HepG2 (cell line): ENCODE measurements at regions not wholly inside any gene's neighbourhood (a gene's known extent, or its start where the extent isn't known, plus 50 kb on each side); places are given as distances from the start of the nearest gene placed in this dataset.

Source experiments
- ATAC-seq: fragments of 200-7000 bp; cut with Tn5 transposase; 3 replicates; pipeline ENCODE4 v1.9.1; 2020; ENCODE audit warnings: mild to moderate bottlenecking, moderate library complexity
- BruUV-seq: library from RNA; stranded (reverse); fragments of 400-500 nt; replicated peaks from 2 replicates; lab custom pipeline; 2021; lab: Mats Ljungman, UMichigan
- CTCF ChIA-PET: fragments of 300-600 bp; formaldehyde crosslinking; extraction: SDS; loops from one replicate; lab custom pipeline; 2021; ENCODE audit warnings: low total read pairs, inconsistent platforms, low intra/inter-chr PET ratio; lab: Yijun Ruan, JAX
- POLR2A ChIA-PET: fragments of 350-600 bp; sonication (Branson Sonifier 250); formaldehyde crosslinking; loops from one replicate; lab custom pipeline; 2020; ENCODE audit warnings: antibody characterized with exemption, inconsistent platforms; lab: Yijun Ruan, JAX
- DNase-seq: peaks from one replicate; pipeline ENCODE4 v3.0.0-alpha.2; 2015; ENCODE audit warnings: low spot score
- FAIRE-seq: peaks from 3 replicates; lab custom pipeline; 2011; peaks lifted over from hg19 to GRCh38; lab: Jason Lieb, UNC
- H2AFZ ChIP-seq: one replicate; pipeline ENCODE4 v1.6.1; 2011; ENCODE audit warnings: low read length, inconsistent platforms
- H3K27ac ChIP-seq: fragments of 300-600 bp; 3 replicates; pipeline ENCODE4 v1.8.0; 2011; ENCODE audit warnings: mixed run types, mild to moderate bottlenecking, mixed read lengths, low read length, inconsistent platforms; ENCODE audit not compliant: insufficient read depth; ENCODE audit errors: extremely low read length
- H3K27me3 ChIP-seq, 2 experiments: fragments of 200-600 bp in 1 of 2; 2 replicates in 1 of 2; 3 replicates in 1 of 2; pipeline versions ENCODE4 v1.6.0 to v1.8.0; 2011; ENCODE audit warnings: low read length in 2 of 2, mild to moderate bottlenecking in 2 of 2, moderate library complexity in 2 of 2, inconsistent platforms in 1 of 2; ENCODE audit not compliant: insufficient read depth in 2 of 2, control insufficient read depth in 1 of 2
- H3K36me3 ChIP-seq, 2 experiments: fragments of 200-600 bp in 1 of 2; replicated peaks in 1 of 2; 2 replicates in 1 of 2; 3 replicates in 1 of 2; pipeline versions ENCODE4 v1.5.1 to v1.8.0; 2011; ENCODE audit warnings: low read length in 2 of 2, inconsistent platforms in 1 of 2; ENCODE audit not compliant: insufficient read depth in 2 of 2, control insufficient read depth in 1 of 2
- H3K4me1 ChIP-seq: 2 replicates; pipeline ENCODE4 v1.5.1; 2012; ENCODE audit warnings: low read length, inconsistent platforms; ENCODE audit not compliant: insufficient read depth
- H3K4me2 ChIP-seq: 2 replicates; pipeline ENCODE4 v1.6.0; 2011; ENCODE audit warnings: low read depth, low read length, inconsistent platforms
- H3K4me3 ChIP-seq, 3 experiments: fragments of 200-600 bp in 1 of 3; sonication (generic), shearing (Covaris generic) in 1 of 3; replicated peaks in 1 of 3; 2 replicates each; pipeline ENCODE4 v1.5.1; 2011 to 2016; ENCODE audit warnings: low read length in 3 of 3, inconsistent platforms in 2 of 3, low read depth in 2 of 3, mild to moderate bottlenecking in 2 of 3, control low read depth in 1 of 3, mixed read lengths in 1 of 3; ENCODE audit not compliant: insufficient read depth in 1 of 3
- H3K79me2 ChIP-seq: one replicate; pipeline ENCODE4 v1.6.1; 2011; ENCODE audit warnings: low read length, inconsistent platforms; ENCODE audit not compliant: insufficient read depth
- H3K9ac ChIP-seq: 2 replicates; pipeline ENCODE4 v1.6.0; 2011; ENCODE audit warnings: mild to moderate bottlenecking, low read depth, low read length, inconsistent platforms; ENCODE audit not compliant: insufficient read depth
- H3K9me3 ChIP-seq: 2 replicates; pipeline ENCODE4 v1.5.1; 2012; ENCODE audit warnings: mild to moderate bottlenecking, low read length
- H4K20me1 ChIP-seq: 2 replicates; pipeline ENCODE4 v1.6.0; 2011; ENCODE audit warnings: inconsistent platforms, mild to moderate bottlenecking, low read length, moderate library complexity; ENCODE audit not compliant: insufficient read depth
- BRD4 ChIP-seq: sonication (generic); formaldehyde crosslinking; IDR thresholded peaks from 2 replicates; pipeline ENCODE4 v1.4.0; 2020; ENCODE audit warnings: missing genetic modification reagents
- DMAP1 ChIP-seq: IDR thresholded peaks from 2 replicates; pipeline ENCODE4 v1.6.1; 2016
- HOXA5 ChIP-seq: sonication (generic); formaldehyde crosslinking; IDR thresholded peaks from 2 replicates; pipeline ENCODE4 v1.4.0; 2020; ENCODE audit warnings: missing genetic modification reagents
- KLF9 ChIP-seq: IDR thresholded peaks from 2 replicates; pipeline ENCODE4 v1.6.1; 2016; ENCODE audit warnings: low read depth
- TAF1 ChIP-seq: sonication (generic); formaldehyde crosslinking; IDR thresholded peaks from 2 replicates; pipeline ENCODE4 v1.4.0; 2020; ENCODE audit warnings: missing genetic modification reagents
- TEAD3 ChIP-seq: optimal IDR thresholded peaks from 2 replicates; pipeline ENCODE3; 2016; ENCODE audit warnings: borderline replicate concordance
- ZKSCAN8 ChIP-seq: IDR thresholded peaks from 2 replicates; pipeline ENCODE4 v1.6.1; 2016; ENCODE audit warnings: borderline replicate concordance, missing genetic modification reagents, missing compliant biosample characterization
- ZNF83 ChIP-seq: sonication (generic); formaldehyde crosslinking; IDR thresholded peaks from 2 replicates; pipeline ENCODE4 v1.4.0; 2020; ENCODE audit warnings: missing genetic modification reagents, mild to moderate bottlenecking, borderline replicate concordance
- in situ Hi-C: cut with HindIII; loops from 2 replicates; pipeline ENCODE4 v1.10.0; 2017; ENCODE audit warnings: low pct_unique_long_range_greater_than_20kb; ENCODE audit not compliant: extremely low pct_ligation_motif_present
- intact Hi-C: fragments of 100-400 bp; cut with micrococcal nuclease; formaldehyde crosslinking; loops from one replicate; pipeline ENCODE4 v1.10.0; 2022; ENCODE audit not compliant: unreplicated experiment
- TF ChIP-seq, protein P1 (sequence below): sonication (generic); formaldehyde crosslinking; IDR thresholded peaks from 2 replicates; pipeline ENCODE4 v1.5.1; 2020; ENCODE audit warnings: mild to moderate bottlenecking, missing genetic modification reagents, borderline replicate concordance
- TF ChIP-seq, protein P2 (sequence below): sonication (generic); formaldehyde crosslinking; IDR thresholded peaks from 2 replicates; pipeline ENCODE4 v1.8.0; 2022; ENCODE audit warnings: low read depth, missing genetic modification reagents
- TF ChIP-seq, protein P3 (sequence below): sonication (generic); formaldehyde crosslinking; IDR thresholded peaks from 2 replicates; pipeline ENCODE4 v1.5.0; 2020; ENCODE audit warnings: mild to moderate bottlenecking, missing genetic modification reagents
- TF ChIP-seq, protein P4 (sequence below): sonication (generic); formaldehyde crosslinking; IDR thresholded peaks from 2 replicates; pipeline ENCODE4 v1.8.1; 2023; ENCODE audit warnings: mild to moderate bottlenecking, missing genetic modification reagents

DNA sequence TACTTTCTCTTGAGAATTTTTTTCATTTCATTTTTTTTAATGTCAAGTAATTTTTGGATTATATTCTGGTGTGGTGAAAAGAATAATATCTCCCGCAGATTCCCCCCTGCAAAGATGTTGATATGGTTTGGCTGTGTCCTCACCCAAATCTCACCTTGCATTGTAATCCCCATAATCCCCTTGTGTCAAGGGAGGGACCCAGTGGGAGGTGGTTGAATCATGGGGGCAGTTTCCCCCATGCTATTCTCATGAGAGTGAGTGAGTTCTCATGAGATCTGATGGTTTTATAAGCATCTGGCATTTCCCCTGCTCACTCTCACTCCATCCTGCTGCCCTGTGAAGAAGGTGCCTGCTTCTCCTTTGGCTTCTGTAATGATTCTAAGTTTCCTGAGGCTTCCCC is 58.7 kb upstream of the PMEPA1 start (continued):
- TF ChIP-seq, protein P1, sequence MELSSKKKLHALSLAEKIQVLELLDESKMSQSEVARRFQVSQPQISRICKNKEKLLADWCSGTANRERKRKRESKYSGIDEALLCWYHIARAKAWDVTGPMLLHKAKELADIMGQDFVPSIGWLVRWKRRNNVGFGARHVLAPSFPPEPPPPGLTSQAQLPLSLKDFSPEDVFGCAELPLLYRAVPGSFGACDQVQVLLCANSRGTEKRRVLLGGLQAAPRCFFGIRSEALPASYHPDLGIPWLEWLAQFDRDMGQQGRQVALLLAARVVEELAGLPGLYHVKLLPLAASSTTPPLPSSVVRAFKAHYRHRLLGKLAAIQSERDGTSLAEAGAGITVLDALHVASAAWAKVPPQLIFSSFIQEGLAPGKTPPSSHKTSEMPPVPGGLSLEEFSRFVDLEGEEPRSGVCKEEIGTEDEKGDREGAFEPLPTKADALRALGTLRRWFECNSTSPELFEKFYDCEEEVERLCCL (CRISPR knock-in tag): no peak

DNA sequence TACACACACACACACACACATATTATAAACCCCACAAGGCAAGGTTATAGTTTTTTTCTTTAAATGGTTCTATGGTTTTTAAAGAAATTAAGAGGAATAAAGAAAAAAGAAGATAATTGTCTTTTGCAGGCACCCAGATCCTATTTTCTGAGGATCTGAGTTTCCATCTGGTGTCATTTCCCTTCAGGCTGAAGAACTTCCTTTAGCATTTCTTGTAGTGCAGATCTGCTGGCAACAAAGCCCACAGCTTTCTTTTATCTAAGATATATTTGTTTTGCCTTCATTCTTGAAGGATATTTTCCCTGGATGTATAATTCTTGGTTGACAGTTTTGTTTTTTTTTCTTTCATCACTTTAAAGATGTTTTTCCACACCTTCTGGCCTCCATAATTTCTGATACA is 57.6 kb upstream of the PMEPA1 start:
- DNase-seq: no peak
- Histone ChIP-seq H3K9ac (no peak overlapping the region), H3K9me3 (no peaks in the 10 kb centered on the region), H3K27me3 (peaks cover 8 to 30% of the 10 kb centered on the region in 2 experiments), H4K20me1 (no peaks in the 10 kb centered on the region), H3K4me1 (no peaks in the 10 kb centered on the region), H2AFZ (no peak overlapping the region), H3K4me3 (no peak overlapping the region), H3K36me3 (no peaks in the 10 kb centered on the region), H3K27ac (no peak overlapping the region), H3K4me2 (no peak overlapping the region), H3K79me2 (no peaks in the 10 kb centered on the region)
- FAIRE-seq: no peak
- ChIA-PET CTCF (no interaction called here), POLR2A (no interaction called here)
- intact Hi-C loops (no loop called here), in situ Hi-C loops (no loop called here)
- TF ChIP-seq KLF9 (CRISPR knock-in tag) (no peak), ZKSCAN8 (CRISPR knock-in tag) (no peak), BRD4 (CRISPR knock-in tag) (no peak), HOXA5 (CRISPR knock-in tag) (no peak), ZNF83 (CRISPR knock-in tag) (no peak), DMAP1 (CRISPR knock-in tag) (no peak), TEAD3 (CRISPR knock-in tag) (no peak), TAF1 (no peak)
- TF ChIP-seq, protein P2, sequence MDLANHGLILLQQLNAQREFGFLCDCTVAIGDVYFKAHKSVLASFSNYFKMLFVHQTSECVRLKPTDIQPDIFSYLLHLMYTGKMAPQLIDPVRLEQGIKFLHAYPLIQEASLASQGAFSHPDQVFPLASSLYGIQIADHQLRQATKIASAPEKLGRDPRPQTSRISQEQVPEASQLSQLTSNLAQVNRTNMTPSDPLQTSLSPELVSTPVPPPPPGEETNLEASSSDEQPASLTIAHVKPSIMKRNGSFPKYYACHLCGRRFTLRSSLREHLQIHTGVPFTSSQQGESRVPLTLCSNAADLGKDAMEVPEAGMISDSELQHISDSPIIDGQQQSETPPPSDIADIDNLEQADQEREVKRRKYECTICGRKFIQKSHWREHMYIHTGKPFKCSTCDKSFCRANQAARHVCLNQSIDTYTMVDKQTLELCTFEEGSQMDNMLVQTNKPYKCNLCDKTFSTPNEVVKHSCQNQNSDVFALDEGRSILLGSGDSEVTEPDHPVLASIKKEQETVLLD (CRISPR knock-in tag): no peak
- TF ChIP-seq, protein P3, sequence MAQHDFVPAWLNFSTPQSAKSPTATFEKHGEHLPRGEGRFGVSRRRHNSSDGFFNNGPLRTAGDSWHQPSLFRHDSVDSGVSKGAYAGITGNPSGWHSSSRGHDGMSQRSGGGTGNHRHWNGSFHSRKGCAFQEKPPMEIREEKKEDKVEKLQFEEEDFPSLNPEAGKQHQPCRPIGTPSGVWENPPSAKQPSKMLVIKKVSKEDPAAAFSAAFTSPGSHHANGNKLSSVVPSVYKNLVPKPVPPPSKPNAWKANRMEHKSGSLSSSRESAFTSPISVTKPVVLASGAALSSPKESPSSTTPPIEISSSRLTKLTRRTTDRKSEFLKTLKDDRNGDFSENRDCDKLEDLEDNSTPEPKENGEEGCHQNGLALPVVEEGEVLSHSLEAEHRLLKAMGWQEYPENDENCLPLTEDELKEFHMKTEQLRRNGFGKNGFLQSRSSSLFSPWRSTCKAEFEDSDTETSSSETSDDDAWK (CRISPR knock-in tag): no peak
- TF ChIP-seq, protein P4, sequence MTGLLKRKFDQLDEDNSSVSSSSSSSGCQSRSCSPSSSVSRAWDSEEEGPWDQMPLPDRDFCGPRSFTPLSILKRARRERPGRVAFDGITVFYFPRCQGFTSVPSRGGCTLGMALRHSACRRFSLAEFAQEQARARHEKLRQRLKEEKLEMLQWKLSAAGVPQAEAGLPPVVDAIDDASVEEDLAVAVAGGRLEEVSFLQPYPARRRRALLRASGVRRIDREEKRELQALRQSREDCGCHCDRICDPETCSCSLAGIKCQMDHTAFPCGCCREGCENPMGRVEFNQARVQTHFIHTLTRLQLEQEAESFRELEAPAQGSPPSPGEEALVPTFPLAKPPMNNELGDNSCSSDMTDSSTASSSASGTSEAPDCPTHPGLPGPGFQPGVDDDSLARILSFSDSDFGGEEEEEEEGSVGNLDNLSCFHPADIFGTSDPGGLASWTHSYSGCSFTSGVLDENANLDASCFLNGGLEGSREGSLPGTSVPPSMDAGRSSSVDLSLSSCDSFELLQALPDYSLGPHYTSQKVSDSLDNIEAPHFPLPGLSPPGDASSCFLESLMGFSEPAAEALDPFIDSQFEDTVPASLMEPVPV (CRISPR knock-in tag): no peak
- no TSS peak for BruUV-seq
- no peak for ATAC-seq
